K562 (cell line): ENCODE measurements at regions not wholly inside any gene's neighbourhood (a gene's known extent, or its start where the extent isn't known, plus 50 kb on each side); places are given as distances from the start of the nearest gene placed in this dataset.

Source experiments
- ATAC-seq: fragments of 200-7000 bp; cut with Tn5 transposase; 3 replicates; pipeline ENCODE4 v1.9.1; 2020; ENCODE audit warnings: moderate library complexity
- BruUV-seq: library from RNA; stranded (reverse); fragments of 400-500 nt; replicated peaks from 2 replicates; lab custom pipeline; 2021; lab: Mats Ljungman, UMichigan
- CTCF ChIA-PET: fragments of 300-600 bp; formaldehyde crosslinking; extraction: SDS; loops from one replicate; lab custom pipeline; 2021; ENCODE audit warnings: low intra/inter-chr PET ratio; lab: Yijun Ruan, JAX
- POLR2A ChIA-PET: fragments of 300-600, 350-650 bp; sonication (Branson Sonifier 250); formaldehyde crosslinking; extraction: SDS; loops from one replicate; lab custom pipeline; 2021; ENCODE audit warnings: antibody characterized with exemption, inconsistent platforms; lab: Yijun Ruan, JAX
- DNase-seq, 4 experiments: peaks; one replicate each; pipeline versions ENCODE4 v3.0.0 to v3.0.0-alpha.2; 2011 to 2018; ENCODE audit warnings: low spot score in 3 of 4, mixed read lengths in 3 of 4; ENCODE audit errors: extremely low read depth in 1 of 4
- FAIRE-seq: peaks from 2 replicates; lab custom pipeline; 2011; peaks lifted over from hg19 to GRCh38; lab: Jason Lieb, UNC
- H2AFZ ChIP-seq: 2 replicates; pipeline ENCODE4 v1.6.0; 2011; ENCODE audit warnings: low read depth, low read length, control low read depth, inconsistent platforms
- H3K27ac ChIP-seq: fragments of 200-600 bp; 3 replicates; pipeline ENCODE4 v1.8.0; 2011; ENCODE audit warnings: low read depth, mild to moderate bottlenecking, control low read depth, inconsistent platforms, low read length, moderate library complexity, mixed read lengths; ENCODE audit errors: extremely low read depth
- H3K27me3 ChIP-seq, 2 experiments: fragments of 300-600 bp in 1 of 2; 2 replicates in 1 of 2; 3 replicates in 1 of 2; pipeline versions ENCODE4 v1.6.0 to v1.8.0; 2011; ENCODE audit warnings: inconsistent platforms in 2 of 2, low read length in 2 of 2, mild to moderate bottlenecking in 1 of 2, mixed read lengths in 1 of 2, moderate library complexity in 1 of 2; ENCODE audit not compliant: control insufficient read depth in 2 of 2, insufficient read depth in 2 of 2
- H3K36me3 ChIP-seq: fragments of 300-600 bp; 3 replicates; pipeline ENCODE4 v1.8.0; 2011; ENCODE audit warnings: mild to moderate bottlenecking, low read length, inconsistent platforms; ENCODE audit not compliant: control insufficient read depth, insufficient read depth
- H3K4me1 ChIP-seq, 2 experiments: fragments of 200-600 bp in 1 of 2; replicated peaks in 1 of 2; 2 replicates in 1 of 2; 3 replicates in 1 of 2; pipeline versions ENCODE4 v1.5.1 to v1.8.0; 2011; ENCODE audit warnings: inconsistent platforms in 2 of 2, low read length in 2 of 2, mild to moderate bottlenecking in 1 of 2, mixed read lengths in 1 of 2, moderate library complexity in 1 of 2; ENCODE audit not compliant: control insufficient read depth in 2 of 2, insufficient read depth in 2 of 2
- H3K4me2 ChIP-seq: 2 replicates; pipeline ENCODE4 v1.6.1; 2011; ENCODE audit warnings: low read length, control low read depth, inconsistent platforms, mixed read lengths; ENCODE audit not compliant: insufficient read depth
- H3K4me3 ChIP-seq: fragments of 200-600 bp; sonication (generic), shearing (Covaris generic); 2 replicates; pipeline ENCODE4 v1.5.1; 2016; ENCODE audit warnings: control low read depth, inconsistent platforms
- H3K79me2 ChIP-seq: fragments of 200-600 bp; 3 replicates; pipeline ENCODE4 v1.8.0; 2011; ENCODE audit warnings: low read length, inconsistent platforms; ENCODE audit not compliant: control insufficient read depth, insufficient read depth
- H3K9ac ChIP-seq, 2 experiments: 2 replicates each; pipeline versions ENCODE4 v1.6.0 to v1.6.1; 2011; ENCODE audit warnings: low read depth in 2 of 2, low read length in 2 of 2, control low read depth in 1 of 2, inconsistent platforms in 1 of 2, mild to moderate bottlenecking in 1 of 2, mixed read lengths in 1 of 2; ENCODE audit not compliant: insufficient read depth in 1 of 2
- H3K9me1 ChIP-seq: one replicate; pipeline ENCODE4 v1.6.0; 2011; ENCODE audit warnings: inconsistent platforms, mild to moderate bottlenecking, low read length, moderate library complexity; ENCODE audit not compliant: control insufficient read depth, insufficient read depth
- H3K9me3 ChIP-seq: replicated peaks from 2 replicates; pipeline ENCODE4 v1.5.1; 2011; ENCODE audit warnings: low read depth, low read length, inconsistent platforms; ENCODE audit not compliant: control insufficient read depth, insufficient read depth
- H4K20me1 ChIP-seq: replicated peaks from 2 replicates; pipeline ENCODE4 v1.6.1; 2011; ENCODE audit warnings: low read length, inconsistent platforms, mixed read lengths; ENCODE audit not compliant: control insufficient read depth, insufficient read depth
- CC2D1A ChIP-seq: fragments of 450-650 bp; IDR thresholded peaks from 2 replicates; pipeline ENCODE4 v1.6.1; 2017; ENCODE audit warnings: mild to moderate bottlenecking
- DDX20 ChIP-seq: fragments of 450-650 bp; IDR thresholded peaks from 2 replicates; pipeline ENCODE4 v1.6.1; 2016; ENCODE audit warnings: missing genetic modification characterization, low read depth, mild to moderate bottlenecking, missing compliant biosample characterization, moderate library complexity
- HMBOX1 ChIP-seq: sonication (generic); IDR thresholded peaks from 2 replicates; pipeline ENCODE4 v1.6.1; 2016
- HNRNPUL1 ChIP-seq: fragments of 200-400 bp; formaldehyde crosslinking; IDR thresholded peaks from 2 replicates; pipeline ENCODE4 v1.6.1; 2017; ENCODE audit warnings: low read length
- KDM4B ChIP-seq, 2 experiments: fragments of 450-650 bp in 1 of 2; sonication (generic) in 1 of 2; IDR thresholded peaks; 2 replicates each; pipeline ENCODE4 v1.6.1; 2016 to 2017; ENCODE audit warnings: borderline replicate concordance in 2 of 2, antibody characterized with exemption in 1 of 2, low read depth in 1 of 2, mild to moderate bottlenecking in 1 of 2
- PML ChIP-seq: IDR thresholded peaks from 2 replicates; pipeline ENCODE4 v1.6.1; 2012; ENCODE audit warnings: low read length, inconsistent platforms
- RREB1 ChIP-seq: fragments of 250-450 bp; sonication (Bioruptor Pico); IDR thresholded peaks from 2 replicates; pipeline ENCODE4 v1.4.0; 2020
- SIRT6 ChIP-seq: IDR thresholded peaks from one replicate; pipeline ENCODE4 v1.6.1; 2012; ENCODE audit warnings: low read depth, mild to moderate bottlenecking, control low read depth, inconsistent platforms, low read length, moderate library complexity
- SMARCC2 ChIP-seq: fragments of 450-650 bp; IDR thresholded peaks from 2 replicates; pipeline ENCODE4 v1.6.1; 2017; ENCODE audit warnings: antibody characterized with exemption, moderate library complexity, mild to moderate bottlenecking, low read depth
- SRSF9 ChIP-seq: fragments of 200-400 bp; formaldehyde crosslinking; IDR thresholded peaks from 2 replicates; pipeline ENCODE4 v1.6.1; 2017; ENCODE audit warnings: low read depth, low read length, borderline replicate concordance
- U2AF2 ChIP-seq: fragments of 200-400 bp; formaldehyde crosslinking; optimal IDR thresholded peaks from 2 replicates; pipeline ENCODE3; 2017; ENCODE audit warnings: low read depth, mild to moderate bottlenecking, low read length
- ZNF655 ChIP-seq: fragments of 250-450 bp; sonication (Bioruptor Pico); IDR thresholded peaks from 2 replicates; pipeline ENCODE4 v1.5.0; 2021
- ZZZ3 ChIP-seq: fragments of 450-650 bp; IDR thresholded peaks from 2 replicates; pipeline ENCODE4 v1.6.1; 2016; ENCODE audit warnings: antibody characterized with exemption, mild to moderate bottlenecking, moderate library complexity
- WGBS: fragments of 100-300 bp; shearing (Covaris generic); methylation state at CpG from one replicate; pipeline ENCODE4 v1.1.6; 2016; ENCODE audit warnings: low coverage, mixed read lengths; ENCODE audit not compliant: insufficient coverage; ENCODE audit errors: missing lambda C conversion rate; 5-methylcytosine and 5-hydroxymethylcytosine counted together
- in situ Hi-C: fragments of 300-500 bp; cut with MboI; formaldehyde crosslinking; loops from 4 replicates; pipeline ENCODE4 v1.15.0; 2018; ENCODE audit warnings: inconsistent platforms, mixed read lengths
- intact Hi-C: fragments of 100-400 bp; cut with micrococcal nuclease; formaldehyde crosslinking; loops from 2 replicates; pipeline ENCODE4 v1.14.2; 2022

- H3K79me2 ChIP-seq = no peaks in the 10 kb centered on the region
- no peak overlapping the region for H2AFZ ChIP-seq
- no peaks in the 10 kb centered on the region for H3K4me1 ChIP-seq
- no peaks in the 10 kb centered on the region for H3K36me3 ChIP-seq
- H3K9ac ChIP-seq = no peak overlapping the region
- CTCF ChIA-PET = no interaction called here
- 7% methylated on average over 2 of the region's 3 CpGs for WGBS
- TF ChIP-seq SIRT6 = no peak
- TF ChIP-seq ZNF655 (CRISPR knock-in tag) = no peak
- TF ChIP-seq PML = no peak
- TF ChIP-seq CC2D1A = no peak
- TF ChIP-seq ZZZ3 = no peak
- TF ChIP-seq DDX20 (tag) = no peak
- TF ChIP-seq RREB1 (CRISPR knock-in tag) = no peak
- no peak for TF ChIP-seq SRSF9
- TF ChIP-seq HMBOX1 = no peak
- no peak for TF ChIP-seq SMARCC2
- TF ChIP-seq HNRNPUL1 = no peak
- no peak for TF ChIP-seq KDM4B (IDR thresholded peaks at IDR 0.05; ENCODE audit: borderline replicate concordance in 2 of 2, low read depth in 1 of 2)
- TF ChIP-seq U2AF2 = no peak
- POLR2A ChIA-PET = no interaction called here
- intact Hi-C loops = no loop called here
- no peaks in the 10 kb centered on the region for H3K9me3 ChIP-seq
- FAIRE-seq (no peak), DNase-seq (no peak), ATAC-seq (no peak)
- H3K9me1 ChIP-seq = no peaks in the 10 kb centered on the region
- no peaks in the 10 kb centered on the region for H3K27me3 ChIP-seq
- H4K20me1 ChIP-seq = no peaks in the 10 kb centered on the region
- H3K4me3 ChIP-seq = no peak overlapping the region
- no peak overlapping the region for H3K4me2 ChIP-seq
- no TSS peak for BruUV-seq
- H3K27ac ChIP-seq = no peak overlapping the region
- in situ Hi-C loops = no loop called here
Observed at GRCh38 chr9:90055226-90055625, 450.4 kb downstream of the GADD45G start.
